GM12864 (cell line): ENCODE measurements at regions not wholly inside any gene's neighbourhood (a gene's known extent, or its start where the extent isn't known, plus 50 kb on each side); places are given as distances from the start of the nearest gene placed in this dataset.
A peak's percentile ranks its signal among the peaks of the same experiment; 100 is the strongest.
"Not testable (repeated sequence)": the region's sequence is repeated elsewhere in the genome, so short reads cannot be mapped to it uniquely, and the experiment has no call there.

ENCODE experiments used
- DNase-seq: peaks from one replicate; pipeline ENCODE4 v3.0.0-alpha.2; 2011; ENCODE audit warnings: low read depth
- H3K4me3 ChIP-seq: 2 replicates; pipeline ENCODE4 v1.5.1; 2011; ENCODE audit warnings: mild to moderate bottlenecking, low read depth, low read length, control low read depth
- CTCF ChIP-seq: IDR thresholded peaks from 2 replicates; pipeline ENCODE4 v1.5.1; 2011; ENCODE audit warnings: low read depth, mild to moderate bottlenecking, moderate library complexity, low read length, control low read depth, inconsistent platforms; ENCODE audit errors: missing control alignments

- H3K4me3 ChIP-seq, result no peak overlapping the region
- no peak for TF ChIP-seq CTCF
- DNase-seq, result no peak
Observed at GRCh38 chr4:103948244-103949018, 228.6 kb upstream of the TACR3 start.

- DNase-seq, result no peak
- no peak for TF ChIP-seq CTCF
- H3K4me3 ChIP-seq, result no peak overlapping the region
Observed at GRCh38 chr4:103947617-103948016, 227.8 kb upstream of the TACR3 start.

DNA sequence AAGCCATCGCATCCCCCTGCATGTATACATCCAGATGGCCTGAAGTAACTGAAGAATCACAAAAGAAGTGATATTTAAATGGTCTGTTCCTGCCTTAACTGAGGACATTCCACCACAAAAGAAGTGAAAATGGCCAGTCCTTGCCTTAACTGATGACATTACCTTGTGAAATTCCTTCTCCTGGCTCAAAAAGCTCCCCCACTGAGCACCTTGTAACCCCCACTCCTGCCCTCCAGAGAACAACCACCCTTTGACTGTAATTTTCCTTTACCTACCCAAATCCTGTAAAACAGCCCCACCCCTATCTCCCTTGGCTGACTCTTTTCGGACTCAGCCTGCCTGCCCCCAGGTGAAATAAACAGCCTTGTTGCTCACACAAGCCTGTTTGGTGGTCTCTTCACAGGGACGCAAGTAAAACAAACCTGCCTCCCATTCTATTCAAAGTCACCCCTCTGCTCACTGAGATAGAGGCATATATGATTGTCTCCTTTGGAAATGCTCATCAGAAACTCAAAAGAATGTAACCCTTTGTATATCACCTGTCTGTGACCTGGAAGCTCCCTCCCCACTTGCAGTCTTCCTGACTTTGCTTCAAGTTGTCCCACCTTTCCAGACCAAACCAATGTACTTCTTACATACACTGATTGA lies 227.0 kb upstream of the TACR3 start:
- H3K4me3 ChIP-seq, DNase-seq: not testable (repeated sequence)

- no peak overlapping the region for H3K4me3 ChIP-seq
- DNase-seq, result no peak
- no peak for TF ChIP-seq CTCF
Observed at GRCh38 chr4:103938488-103938887, 218.7 kb upstream of the TACR3 start.

- TF ChIP-seq CTCF, result no peak
- DNase-seq, result no peak
Observed at GRCh38 chr4:103936653-103937145, 216.9 kb upstream of the TACR3 start.

GRCh38 chr4:103934178-103934789 lies 214.5 kb upstream of the TACR3 start:
- peak; percentile 13 for DNase-seq
- TF ChIP-seq CTCF, result peak; percentile 50

More at GRCh38 chr4:103936653-103937145, 216.9 kb upstream of the TACR3 start:
- no peak overlapping the region for H3K4me3 ChIP-seq

DNA sequence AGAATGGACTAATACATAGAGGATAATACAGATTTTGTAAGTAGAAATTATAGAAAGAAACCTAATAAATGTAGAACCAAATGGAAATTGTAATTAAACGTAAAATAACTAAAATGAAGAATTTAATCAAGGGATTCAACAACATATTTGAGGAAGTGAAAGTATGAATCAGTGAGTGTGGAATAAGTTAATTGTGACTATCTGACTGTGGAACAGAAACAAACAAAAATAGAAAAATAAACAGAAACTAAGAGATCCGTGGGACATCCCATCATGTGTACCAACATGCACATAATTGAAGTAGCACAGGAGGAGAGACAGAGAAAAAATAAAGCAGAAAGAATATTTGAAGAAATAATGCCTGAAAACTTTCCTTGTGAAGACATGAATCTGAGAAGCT lies 208.6 kb upstream of the TACR3 start:
- no peak for DNase-seq
- TF ChIP-seq CTCF, result no peak
- no peak overlapping the region for H3K4me3 ChIP-seq

More at GRCh38 chr4:103934178-103934789, 214.5 kb upstream of the TACR3 start:
- H3K4me3 ChIP-seq, result no peak overlapping the region
